ENCODE measurements at regions not wholly inside any gene's neighbourhood (a gene's known extent, or its start where the extent isn't known, plus 50 kb on each side); places are given as distances from the start of the nearest gene placed in this dataset.

DNA sequence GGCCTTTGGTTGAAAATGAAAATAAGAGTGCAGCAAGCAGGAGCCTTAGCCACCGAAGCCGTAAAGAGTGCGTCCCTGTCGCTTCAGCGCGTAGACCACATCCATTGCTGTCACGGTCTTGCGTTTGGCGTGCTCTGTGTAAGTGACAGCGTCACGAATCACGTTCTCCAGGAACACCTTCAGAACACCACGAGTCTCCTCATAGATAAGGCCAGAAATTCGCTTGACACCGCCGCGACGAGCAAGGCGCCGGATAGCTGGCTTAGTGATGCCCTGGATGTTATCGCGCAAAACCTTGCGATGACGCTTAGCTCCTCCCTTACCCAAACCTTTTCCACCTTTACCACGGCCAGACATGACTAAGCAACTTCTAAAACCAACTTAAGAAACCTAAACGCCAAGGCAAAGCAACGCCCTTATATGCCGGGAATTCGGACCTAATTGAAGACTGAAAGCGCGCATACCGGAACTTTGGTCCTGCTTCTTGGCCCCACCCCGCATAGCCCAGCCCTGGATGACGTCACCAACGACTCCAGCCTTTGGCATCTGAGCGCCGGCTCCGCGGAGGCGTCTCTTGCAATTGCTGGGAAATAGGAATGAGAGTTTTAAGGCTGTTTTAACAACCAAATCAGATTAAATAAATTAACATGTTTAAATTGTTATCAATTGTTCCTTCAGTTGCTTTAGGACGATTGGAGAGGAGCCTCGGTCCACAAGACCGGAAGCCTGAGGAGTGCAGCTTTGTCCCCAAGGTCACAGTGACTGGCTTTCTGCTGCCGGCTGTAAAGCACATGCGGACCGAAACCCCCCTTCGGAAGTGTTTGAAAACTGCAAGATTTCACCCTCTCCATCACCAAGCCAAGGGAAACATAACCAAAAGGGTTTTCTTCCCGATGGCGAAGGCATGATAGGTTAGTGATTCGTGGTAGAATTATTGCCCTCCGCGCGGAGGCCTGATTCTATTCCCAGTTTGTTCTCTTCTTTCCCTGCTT, 79.6 kb upstream of the BTN3A2 start:
- no peak for TF ChIP-seq CTCF (IDR thresholded peaks at IDR 0.05; ENCODE audit: insufficient read depth, low read depth, low read length, missing control alignments)
- H3K4me3 ChIP-seq (ENCODE audit: low read depth, low read length) = peak overlapping the region; percentile 83
- peak; percentile 100 for DNase-seq (ENCODE audit: low read depth)

- peak overlapping the region; percentile 83 for H3K4me3 ChIP-seq (ENCODE audit: low read depth, low read length)
- TF ChIP-seq CTCF (IDR thresholded peaks at IDR 0.05; ENCODE audit: insufficient read depth, low read depth, low read length, missing control alignments) = no peak
- DNase-seq (ENCODE audit: low read depth) = peak; percentile 89
Measured at GRCh38 chr6:26286168-26286877, 78.7 kb upstream of the BTN3A2 start.

DNA sequence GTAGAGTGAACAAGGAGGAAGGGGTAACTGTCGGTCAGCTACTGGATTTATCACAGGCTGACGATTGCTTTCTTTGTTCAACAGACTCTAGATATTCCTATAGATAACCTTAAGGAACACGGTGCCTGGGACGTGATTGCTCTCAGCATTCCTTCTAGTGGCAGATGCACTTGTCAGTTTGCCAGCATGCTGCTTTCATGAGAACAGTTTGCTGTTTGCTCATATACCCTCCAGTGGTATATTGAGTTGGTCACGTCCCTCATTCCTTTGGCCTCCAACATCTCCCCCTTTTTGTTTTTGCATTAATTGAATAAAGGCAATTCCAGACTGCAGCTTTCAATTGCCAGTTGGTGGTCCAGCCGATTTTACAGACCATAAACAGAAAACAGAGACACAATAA, 76.8 kb upstream of the BTN3A2 start:
- H3K4me3 ChIP-seq (ENCODE audit: low read depth, low read length) = no peak overlapping the region
- DNase-seq (ENCODE audit: low read depth) = no peak
- no peak for TF ChIP-seq CTCF (IDR thresholded peaks at IDR 0.05; ENCODE audit: insufficient read depth, low read depth, low read length, missing control alignments)

DNA sequence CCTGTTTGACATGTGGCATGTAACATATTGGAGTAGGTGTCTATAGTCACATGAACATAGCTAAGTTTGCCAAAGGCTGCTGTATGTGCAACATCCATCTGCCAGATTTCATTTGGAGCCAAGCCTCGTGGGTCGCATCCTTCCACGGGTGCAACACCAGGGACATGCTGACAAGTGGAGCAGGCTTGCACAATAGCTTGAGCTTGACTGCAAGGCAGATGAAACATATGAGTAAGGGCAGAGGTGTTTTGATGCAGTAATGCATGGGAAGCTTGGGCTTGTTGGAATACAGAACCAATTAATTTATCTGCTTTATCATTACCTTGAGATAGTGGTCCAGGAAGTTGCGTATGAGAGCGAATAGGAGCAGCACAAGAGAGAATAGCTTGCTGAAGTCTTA, 74.1 kb upstream of the BTN3A2 start:
- no peak for TF ChIP-seq CTCF (IDR thresholded peaks at IDR 0.05; ENCODE audit: insufficient read depth, low read depth, low read length, missing control alignments)
- no peak overlapping the region for H3K4me3 ChIP-seq (ENCODE audit: low read depth, low read length)
- no peak for DNase-seq (ENCODE audit: low read depth)

DNA sequence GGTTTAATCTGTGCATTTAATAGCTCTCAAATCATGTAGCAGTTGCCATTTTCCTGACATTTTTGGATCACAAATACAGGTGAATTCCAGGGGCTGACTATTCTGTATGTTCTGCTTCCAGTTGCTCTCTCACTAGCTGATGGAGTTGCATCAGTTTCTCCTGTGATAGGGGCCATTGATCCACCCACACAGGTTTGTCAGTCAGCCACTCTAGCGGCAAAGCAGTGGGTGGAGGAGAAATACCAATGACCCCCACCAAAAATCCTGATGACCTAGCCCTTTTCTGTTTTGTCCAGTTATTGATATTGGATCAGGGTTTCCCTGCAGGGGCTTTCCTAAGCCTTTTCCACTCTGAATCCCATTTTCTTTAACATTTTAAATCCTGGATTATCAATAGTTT, 72.3 kb upstream of the BTN3A2 start:
- H3K4me3 ChIP-seq (ENCODE audit: low read depth, low read length) = no peak overlapping the region
- no peak for TF ChIP-seq CTCF (IDR thresholded peaks at IDR 0.05; ENCODE audit: insufficient read depth, low read depth, low read length, missing control alignments)
- no peak for DNase-seq (ENCODE audit: low read depth)

GRCh38 chr6:26294302-26294701, 70.7 kb upstream of the BTN3A2 start:
- H3K4me3 ChIP-seq (ENCODE audit: low read depth, low read length) = no peak overlapping the region
- no peak for DNase-seq (ENCODE audit: low read depth)
- no peak for TF ChIP-seq CTCF (IDR thresholded peaks at IDR 0.05; ENCODE audit: insufficient read depth, low read depth, low read length, missing control alignments)

All from GM12865 (cell line).